HEK293 (cell line): ENCODE measurements at regions not wholly inside any gene's neighbourhood (a gene's known extent, or its start where the extent isn't known, plus 50 kb on each side); places are given as distances from the start of the nearest gene placed in this dataset.

Source experiments
- KLF8 ChIP-seq: fragments of 450-650 bp; formaldehyde crosslinking; IDR thresholded peaks from 2 replicates; pipeline ENCODE4 v1.5.1; 2016; ENCODE audit warnings: missing biosample characterization, missing genetic modification characterization
- SETDB1 ChIP-seq: IDR thresholded peaks from one replicate; pipeline ENCODE4 v1.6.1; 2017; ENCODE audit warnings: mild to moderate bottlenecking, low read length, moderate library complexity, mixed read lengths; ENCODE audit not compliant: insufficient read length
- ZNF138 ChIP-seq: fragments of 450-650 bp; formaldehyde crosslinking; IDR thresholded peaks from 2 replicates; pipeline ENCODE4 v1.5.1; 2016; ENCODE audit warnings: missing biosample characterization, missing genetic modification characterization, borderline replicate concordance
- ZNF423 ChIP-seq: fragments of 450-650 bp; formaldehyde crosslinking; IDR thresholded peaks from 2 replicates; pipeline ENCODE4 v1.5.1; 2016; ENCODE audit warnings: missing biosample characterization, missing genetic modification characterization
- TF ChIP-seq, protein P1 (sequence below): fragments of 450-650 bp; formaldehyde crosslinking; IDR thresholded peaks from 2 replicates; pipeline ENCODE4 v1.5.1; 2016; ENCODE audit warnings: missing biosample characterization, missing genetic modification characterization
- TF ChIP-seq, protein P2 (sequence below): fragments of 450-650 bp; formaldehyde crosslinking; IDR thresholded peaks from 2 replicates; pipeline ENCODE4 v1.5.1; 2017; ENCODE audit warnings: missing biosample characterization, missing genetic modification characterization

DNA sequence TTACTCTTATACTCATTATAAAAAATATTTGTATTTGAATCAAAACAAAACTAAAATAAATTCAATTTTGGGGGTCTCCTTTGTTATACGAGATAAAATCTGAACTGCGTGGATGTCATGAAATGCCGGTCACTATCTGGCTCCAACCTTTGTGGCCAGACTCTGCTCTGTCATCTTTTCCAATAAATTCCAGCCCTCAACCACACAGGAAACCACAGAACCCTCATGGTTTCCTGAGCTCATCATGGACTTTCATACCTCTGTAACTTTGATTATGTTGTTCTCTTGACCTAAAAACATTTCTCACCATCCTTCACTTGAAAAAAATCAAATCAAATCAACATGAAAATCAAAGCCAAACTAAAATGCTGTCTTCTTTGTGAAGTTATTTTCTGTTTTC, 724.7 kb downstream of the METTL4 start:
- TF ChIP-seq SETDB1 (no peak), ZNF138 (tag by site-specific recombination) (no peak), ZNF423 (tag by site-specific recombination) (no peak), KLF8 (tag by site-specific recombination) (no peak)
- TF ChIP-seq, protein P1, sequence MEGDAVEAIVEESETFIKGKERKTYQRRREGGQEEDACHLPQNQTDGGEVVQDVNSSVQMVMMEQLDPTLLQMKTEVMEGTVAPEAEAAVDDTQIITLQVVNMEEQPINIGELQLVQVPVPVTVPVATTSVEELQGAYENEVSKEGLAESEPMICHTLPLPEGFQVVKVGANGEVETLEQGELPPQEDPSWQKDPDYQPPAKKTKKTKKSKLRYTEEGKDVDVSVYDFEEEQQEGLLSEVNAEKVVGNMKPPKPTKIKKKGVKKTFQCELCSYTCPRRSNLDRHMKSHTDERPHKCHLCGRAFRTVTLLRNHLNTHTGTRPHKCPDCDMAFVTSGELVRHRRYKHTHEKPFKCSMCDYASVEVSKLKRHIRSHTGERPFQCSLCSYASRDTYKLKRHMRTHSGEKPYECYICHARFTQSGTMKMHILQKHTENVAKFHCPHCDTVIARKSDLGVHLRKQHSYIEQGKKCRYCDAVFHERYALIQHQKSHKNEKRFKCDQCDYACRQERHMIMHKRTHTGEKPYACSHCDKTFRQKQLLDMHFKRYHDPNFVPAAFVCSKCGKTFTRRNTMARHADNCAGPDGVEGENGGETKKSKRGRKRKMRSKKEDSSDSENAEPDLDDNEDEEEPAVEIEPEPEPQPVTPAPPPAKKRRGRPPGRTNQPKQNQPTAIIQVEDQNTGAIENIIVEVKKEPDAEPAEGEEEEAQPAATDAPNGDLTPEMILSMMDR: no peak
- TF ChIP-seq, protein P2, sequence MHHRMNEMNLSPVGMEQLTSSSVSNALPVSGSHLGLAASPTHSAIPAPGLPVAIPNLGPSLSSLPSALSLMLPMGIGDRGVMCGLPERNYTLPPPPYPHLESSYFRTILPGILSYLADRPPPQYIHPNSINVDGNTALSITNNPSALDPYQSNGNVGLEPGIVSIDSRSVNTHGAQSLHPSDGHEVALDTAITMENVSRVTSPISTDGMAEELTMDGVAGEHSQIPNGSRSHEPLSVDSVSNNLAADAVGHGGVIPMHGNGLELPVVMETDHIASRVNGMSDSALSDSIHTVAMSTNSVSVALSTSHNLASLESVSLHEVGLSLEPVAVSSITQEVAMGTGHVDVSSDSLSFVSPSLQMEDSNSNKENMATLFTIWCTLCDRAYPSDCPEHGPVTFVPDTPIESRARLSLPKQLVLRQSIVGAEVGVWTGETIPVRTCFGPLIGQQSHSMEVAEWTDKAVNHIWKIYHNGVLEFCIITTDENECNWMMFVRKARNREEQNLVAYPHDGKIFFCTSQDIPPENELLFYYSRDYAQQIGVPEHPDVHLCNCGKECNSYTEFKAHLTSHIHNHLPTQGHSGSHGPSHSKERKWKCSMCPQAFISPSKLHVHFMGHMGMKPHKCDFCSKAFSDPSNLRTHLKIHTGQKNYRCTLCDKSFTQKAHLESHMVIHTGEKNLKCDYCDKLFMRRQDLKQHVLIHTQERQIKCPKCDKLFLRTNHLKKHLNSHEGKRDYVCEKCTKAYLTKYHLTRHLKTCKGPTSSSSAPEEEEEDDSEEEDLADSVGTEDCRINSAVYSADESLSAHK (tag by site-specific recombination): no peak
